CD14-positive monocyte (primary cell): ENCODE measurements at regions not wholly inside any gene's neighbourhood (a gene's known extent, or its start where the extent isn't known, plus 50 kb on each side); places are given as distances from the start of the nearest gene placed in this dataset.

ENCODE experiments used
- DNase-seq, 3 donors: peaks; one replicate each; pipeline ENCODE4 v3.0.0-alpha.2; 2011 to 2022
- H2AFZ ChIP-seq: 2 replicates; pipeline ENCODE4 v1.6.0; 2012; ENCODE audit warnings: mild to moderate bottlenecking, low read depth, low read length, inconsistent platforms; ENCODE audit not compliant: insufficient read depth, poor library complexity, severe bottlenecking
- H3K27ac ChIP-seq, 2 donors: 1 replicate in 1 of 2; 2 replicates in 1 of 2; pipeline ENCODE4 v1.5.1; 2012 to 2013; ENCODE audit warnings: low read length in 2 of 2, control low read depth in 1 of 2, inconsistent platforms in 1 of 2, low read depth in 1 of 2, mild to moderate bottlenecking in 1 of 2
- H3K27me3 ChIP-seq, 2 donors: one replicate each; pipeline versions ENCODE4 v1.6.0 to v1.6.1; 2011 to 2013; ENCODE audit warnings: low read length in 2 of 2; ENCODE audit not compliant: control insufficient read depth in 2 of 2, insufficient read depth in 2 of 2
- H3K36me3 ChIP-seq, 2 donors: replicated peaks in 1 of 2; 1 replicate in 1 of 2; 2 replicates in 1 of 2; pipeline versions ENCODE4 v1.5.1 to v1.6.1; 2012 to 2013; ENCODE audit warnings: low read length in 2 of 2, control low read depth in 1 of 2, inconsistent platforms in 1 of 2, mild to moderate bottlenecking in 1 of 2; ENCODE audit not compliant: insufficient read depth in 2 of 2, control insufficient read depth in 1 of 2
- H3K4me1 ChIP-seq, 2 donors: 1 replicate in 1 of 2; 2 replicates in 1 of 2; pipeline versions ENCODE4 v1.5.1 to v1.6.1; 2012 to 2013; ENCODE audit warnings: low read length in 2 of 2, control low read depth in 1 of 2, inconsistent platforms in 1 of 2, mild to moderate bottlenecking in 1 of 2, moderate library complexity in 1 of 2; ENCODE audit not compliant: insufficient read depth in 2 of 2, control insufficient read depth in 1 of 2
- H3K4me2 ChIP-seq: replicated peaks from 2 replicates; pipeline ENCODE3; 2012; ENCODE audit warnings: low read length, moderate library complexity, mild to moderate bottlenecking; ENCODE audit not compliant: poor library complexity, severe bottlenecking; ENCODE audit errors: extremely low read depth
- H3K4me3 ChIP-seq, 3 experiments: fragments of 200-600 bp in 1 of 3; sonication (generic) in 1 of 3; replicated peaks in 1 of 3; 1 replicate in 2 of 3; 2 replicates in 1 of 3; pipeline ENCODE4 v1.5.1; 2011 to 2013; ENCODE audit warnings: low read length in 3 of 3, mild to moderate bottlenecking in 3 of 3, control low read depth in 2 of 3, low read depth in 2 of 3, inconsistent platforms in 1 of 3, moderate library complexity in 1 of 3
- H3K79me2 ChIP-seq: 2 replicates; pipeline ENCODE4 v1.6.0; 2012; ENCODE audit warnings: mild to moderate bottlenecking, control low read depth, inconsistent platforms, low read length, moderate library complexity; ENCODE audit not compliant: insufficient read depth
- H3K9ac ChIP-seq: 2 replicates; pipeline ENCODE4 v1.6.0; 2017; ENCODE audit warnings: low read length, mild to moderate bottlenecking; ENCODE audit not compliant: insufficient read depth, poor library complexity, severe bottlenecking
- H3K9me3 ChIP-seq, 2 donors: replicated peaks in 1 of 2; 1 replicate in 1 of 2; 2 replicates in 1 of 2; pipeline versions ENCODE4 v1.5.1 to v1.6.1; 2012 to 2013; ENCODE audit warnings: low read length in 2 of 2, control low read depth in 1 of 2; ENCODE audit not compliant: control insufficient read depth in 1 of 2, insufficient read depth in 1 of 2
- H4K20me1 ChIP-seq: 2 replicates; pipeline ENCODE4 v1.6.0; 2012; ENCODE audit warnings: mild to moderate bottlenecking, low read length, control low read depth, moderate library complexity; ENCODE audit not compliant: insufficient read depth
- H3K27ac Mint-ChIP-seq, 7 donors: one replicate each; pipeline ENCODE4 v1.8.0; 2020; ENCODE audit warnings: mild to moderate bottlenecking in 7 of 7, mixed read lengths in 7 of 7, moderate library complexity in 6 of 7, inconsistent platforms in 2 of 7
- H3K27me3 Mint-ChIP-seq, 3 donors: one replicate each; pipeline ENCODE4 v1.8.0; 2021 to 2022; ENCODE audit warnings: low read depth in 3 of 3, mild to moderate bottlenecking in 3 of 3, mixed read lengths in 3 of 3, moderate library complexity in 3 of 3, inconsistent platforms in 1 of 3
- H3K36me3 Mint-ChIP-seq, 2 donors: one replicate each; pipeline ENCODE4 v1.8.0; 2020; ENCODE audit warnings: mixed read lengths in 2 of 2, inconsistent platforms in 1 of 2, mild to moderate bottlenecking in 1 of 2
- H3K4me1 Mint-ChIP-seq: one replicate; pipeline ENCODE4 v1.8.0; 2020; ENCODE audit warnings: mild to moderate bottlenecking, mixed read lengths
- H3K4me3 Mint-ChIP-seq, 2 donors: one replicate each; pipeline ENCODE4 v1.8.0; 2020; ENCODE audit warnings: mild to moderate bottlenecking in 2 of 2, mixed read lengths in 2 of 2, moderate library complexity in 1 of 2
- H3K9me3 Mint-ChIP-seq, 7 donors: one replicate each; pipeline ENCODE4 v1.8.0; 2020 to 2022; ENCODE audit warnings: mixed read lengths in 7 of 7, mild to moderate bottlenecking in 6 of 7, moderate library complexity in 6 of 7, inconsistent platforms in 2 of 7
- WGBS: methylation state at CpG from one replicate; pipeline ENCODE4 v1.1.5; 2013; ENCODE audit warnings: missing lambda C conversion rate; ENCODE audit not compliant: insufficient coverage; 5-methylcytosine and 5-hydroxymethylcytosine counted together
- intact Hi-C, 2 donors: fragments of 100-400 bp; cut with micrococcal nuclease; formaldehyde crosslinking; loops; one replicate each; pipeline versions ENCODE4 v1.15.0 to v1.15.1; 2023
- TF ChIP-seq, protein P1 (sequence below): fragments of 200-600 bp; IDR thresholded peaks from one replicate; pipeline ENCODE4 v1.8.0; 2022; ENCODE audit warnings: antibody characterized with exemption, mild to moderate bottlenecking

DNA sequence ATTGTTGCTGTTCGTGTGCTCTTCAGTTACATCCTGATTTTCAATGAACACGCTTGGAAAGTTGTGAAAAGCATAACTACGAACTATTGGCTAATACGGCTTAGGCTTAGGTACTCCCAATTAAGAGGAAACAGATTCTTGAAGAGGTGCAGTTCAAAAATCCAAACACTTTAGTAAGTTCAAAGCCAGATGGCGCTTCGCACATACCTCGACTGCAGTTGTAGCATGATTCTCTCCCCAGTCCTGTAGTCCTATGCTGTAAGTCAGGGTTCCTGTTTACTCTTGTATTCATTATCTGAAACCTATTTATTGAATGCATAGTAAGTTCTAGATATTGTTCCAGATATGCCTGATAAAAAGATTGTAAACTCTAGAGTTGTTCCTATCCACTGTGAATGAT is 165.2 kb downstream of the TRIB2 start:
- H4K20me1 ChIP-seq, result no peaks in the 10 kb centered on the region
- peaks cover 2 to 5% (median 3%) of the 10 kb centered on the region in 3 donors for H3K27me3 Mint-ChIP-seq
- H3K27me3 ChIP-seq, result no peaks in the 10 kb centered on the region
- H3K9me3 ChIP-seq, result no peaks in the 10 kb centered on the region
- H3K4me1 ChIP-seq, result no peaks in the 10 kb centered on the region
- H3K4me3 ChIP-seq, result no peak overlapping the region
- no peaks in the 10 kb centered on the region for H3K36me3 ChIP-seq
- no peak overlapping the region for H3K4me2 ChIP-seq
- no peaks in the 10 kb centered on the region for H3K4me1 Mint-ChIP-seq
- no peak overlapping the region for H3K4me3 Mint-ChIP-seq
- no peak overlapping the region for H3K27ac Mint-ChIP-seq
- intact Hi-C loops, result no loop called here
- H3K27ac ChIP-seq, result no peak overlapping the region
- peaks cover 0 to 2% (median 0%) of the 10 kb centered on the region in 7 donors for H3K9me3 Mint-ChIP-seq
- 100% methylated on average over 1 of the region's 7 CpGs for WGBS
- H3K9ac ChIP-seq, result no peak overlapping the region
- H3K79me2 ChIP-seq, result no peaks in the 10 kb centered on the region
- TF ChIP-seq, protein P1, sequence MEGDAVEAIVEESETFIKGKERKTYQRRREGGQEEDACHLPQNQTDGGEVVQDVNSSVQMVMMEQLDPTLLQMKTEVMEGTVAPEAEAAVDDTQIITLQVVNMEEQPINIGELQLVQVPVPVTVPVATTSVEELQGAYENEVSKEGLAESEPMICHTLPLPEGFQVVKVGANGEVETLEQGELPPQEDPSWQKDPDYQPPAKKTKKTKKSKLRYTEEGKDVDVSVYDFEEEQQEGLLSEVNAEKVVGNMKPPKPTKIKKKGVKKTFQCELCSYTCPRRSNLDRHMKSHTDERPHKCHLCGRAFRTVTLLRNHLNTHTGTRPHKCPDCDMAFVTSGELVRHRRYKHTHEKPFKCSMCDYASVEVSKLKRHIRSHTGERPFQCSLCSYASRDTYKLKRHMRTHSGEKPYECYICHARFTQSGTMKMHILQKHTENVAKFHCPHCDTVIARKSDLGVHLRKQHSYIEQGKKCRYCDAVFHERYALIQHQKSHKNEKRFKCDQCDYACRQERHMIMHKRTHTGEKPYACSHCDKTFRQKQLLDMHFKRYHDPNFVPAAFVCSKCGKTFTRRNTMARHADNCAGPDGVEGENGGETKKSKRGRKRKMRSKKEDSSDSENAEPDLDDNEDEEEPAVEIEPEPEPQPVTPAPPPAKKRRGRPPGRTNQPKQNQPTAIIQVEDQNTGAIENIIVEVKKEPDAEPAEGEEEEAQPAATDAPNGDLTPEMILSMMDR, result no peak
- no peak overlapping the region for H2AFZ ChIP-seq
- H3K36me3 Mint-ChIP-seq, result no peaks in the 10 kb centered on the region
- DNase-seq, result no peak

DNA sequence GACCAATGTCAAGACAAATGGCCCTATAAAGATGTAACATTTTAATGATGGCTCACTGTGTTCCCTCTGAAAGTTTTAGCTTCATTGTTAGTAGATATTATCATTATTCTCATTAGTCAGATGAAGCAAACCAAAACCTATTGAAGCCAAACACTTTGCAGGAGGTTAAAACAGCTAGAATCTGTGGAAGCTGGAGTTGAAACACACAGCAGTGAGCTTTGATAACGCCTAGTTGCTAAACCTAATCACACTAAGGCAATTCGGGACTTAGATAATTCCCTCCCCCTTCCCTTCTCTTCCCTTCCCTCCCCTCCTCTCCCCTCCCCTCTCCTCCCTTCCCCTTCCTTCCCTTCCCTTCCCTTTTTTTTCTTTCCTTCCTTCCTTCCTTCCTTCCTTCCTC is 165.7 kb downstream of the TRIB2 start:
- Mint-ChIP-seq H3K4me3 (no peak overlapping the region), H3K36me3 (no peaks in the 10 kb centered on the region), H3K27ac (no peak overlapping the region), H3K9me3 (peaks cover 0 to 2% (median 0%) of the 10 kb centered on the region in 7 donors), H3K27me3 (peaks cover 2 to 5% (median 3%) of the 10 kb centered on the region in 3 donors), H3K4me1 (no peaks in the 10 kb centered on the region)
- TF ChIP-seq, protein P1, result no peak
- no peaks in the 10 kb centered on the region for H3K36me3 ChIP-seq
- no peak overlapping the region for H2AFZ ChIP-seq
- no peak for DNase-seq
- H3K4me3 ChIP-seq, result no peak overlapping the region
- no peak overlapping the region for H3K4me2 ChIP-seq
- no peak overlapping the region for H3K27ac ChIP-seq
- H4K20me1 ChIP-seq, result no peaks in the 10 kb centered on the region
- H3K27me3 ChIP-seq, result no peaks in the 10 kb centered on the region
- H3K9ac ChIP-seq, result no peak overlapping the region
- WGBS, result 86% methylated on average over 2 of the region's 2 CpGs
- no peaks in the 10 kb centered on the region for H3K4me1 ChIP-seq
- intact Hi-C loops, result no loop called here
- H3K79me2 ChIP-seq, result no peaks in the 10 kb centered on the region
- H3K9me3 ChIP-seq, result no peaks in the 10 kb centered on the region
